EL (cell line): ENCODE measurements at regions not wholly inside any gene's neighbourhood (a gene's known extent, or its start where the extent isn't known, plus 50 kb on each side); places are given as distances from the start of the nearest gene placed in this dataset.

Source experiments
- DNase-seq: peaks from one replicate; pipeline ENCODE4 v3.0.0-alpha.2; 2016

GRCh38 chr16:51762081-51762996 lies 611.3 kb upstream of the SALL1 start:
- DNase-seq = peak; percentile 59

DNA sequence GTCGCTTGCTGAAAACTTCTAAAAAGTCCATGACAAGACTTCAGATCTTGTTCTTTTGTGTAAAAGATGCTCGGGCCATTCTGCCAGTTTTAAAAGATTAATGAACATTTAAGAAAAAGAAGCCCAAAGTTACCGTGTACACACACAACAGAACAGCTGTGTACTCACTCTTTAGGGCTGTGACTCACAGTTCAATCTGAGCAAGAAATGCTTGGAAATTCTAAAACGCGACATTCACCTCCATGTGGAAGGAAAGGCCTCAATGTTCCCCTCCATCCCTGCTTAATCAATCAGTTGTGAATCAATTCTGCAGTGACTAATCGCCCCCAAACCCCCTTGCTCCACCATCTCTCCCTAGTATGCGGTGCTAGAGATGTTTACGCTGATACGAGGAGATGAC lies 609.9 kb upstream of the SALL1 start:
- no peak for DNase-seq

DNA sequence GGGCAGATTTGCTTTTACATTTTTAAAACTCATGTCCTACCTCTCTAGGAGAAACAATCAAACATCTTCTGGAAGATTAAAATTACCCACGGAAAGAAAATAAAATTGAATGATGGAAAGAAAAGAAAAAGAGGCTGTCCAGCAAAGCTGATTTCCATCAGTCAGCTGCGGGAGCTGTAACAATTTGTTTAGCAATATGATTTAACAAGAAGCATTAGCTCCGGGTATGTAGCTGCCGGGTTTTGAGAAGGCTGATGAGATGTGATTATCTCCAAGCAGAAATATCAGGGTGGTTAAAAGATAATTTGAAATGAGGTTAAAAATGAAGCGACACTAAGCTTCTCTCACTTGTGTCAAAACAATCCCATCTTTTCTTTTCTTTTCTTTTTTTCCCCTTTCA lies 608.9 kb upstream of the SALL1 start:
- no peak for DNase-seq

DNA sequence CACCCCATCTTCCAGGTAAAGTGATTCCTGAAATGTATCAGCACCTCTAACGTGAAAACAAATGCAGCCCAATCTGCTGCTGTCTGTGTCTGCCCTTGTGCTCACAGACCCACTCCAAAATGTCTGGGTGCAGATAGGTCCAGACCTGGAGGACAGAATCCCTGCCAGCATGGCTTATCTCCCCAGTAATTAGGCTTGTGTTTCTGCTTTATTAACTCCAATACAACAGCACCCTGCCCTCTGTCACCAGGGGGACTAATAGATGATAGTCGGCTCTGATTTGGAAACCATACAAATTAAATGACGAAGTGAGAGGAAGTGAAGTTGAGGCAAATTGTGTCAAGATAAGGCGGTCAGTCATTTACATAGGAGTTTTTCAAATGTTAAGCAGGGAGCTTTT lies 608.3 kb upstream of the SALL1 start:
- no peak for DNase-seq

- DNase-seq = no peak
These were observed 606.9 kb upstream of the SALL1 start for GRCh38 chr16:51757921-51758479.

DNA sequence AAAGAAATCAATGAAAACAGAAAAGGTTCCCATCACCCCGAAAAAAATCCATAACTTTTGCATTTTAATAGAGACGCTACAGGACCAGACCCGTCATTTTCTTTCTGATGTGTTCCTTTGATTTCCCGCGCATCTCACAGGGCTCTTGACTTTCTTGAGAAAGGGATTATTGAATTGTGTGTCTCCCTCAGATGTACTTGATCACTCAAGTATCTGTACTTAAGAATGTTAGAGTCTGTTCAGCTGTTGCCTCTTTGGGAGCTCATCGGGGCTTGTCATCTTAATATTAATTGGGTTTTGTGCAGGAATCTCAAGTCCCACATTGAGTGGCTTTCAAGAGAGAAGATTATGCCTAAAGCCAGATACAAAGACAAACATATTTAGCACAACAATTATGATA lies 606.4 kb upstream of the SALL1 start:
- no peak for DNase-seq

DNA sequence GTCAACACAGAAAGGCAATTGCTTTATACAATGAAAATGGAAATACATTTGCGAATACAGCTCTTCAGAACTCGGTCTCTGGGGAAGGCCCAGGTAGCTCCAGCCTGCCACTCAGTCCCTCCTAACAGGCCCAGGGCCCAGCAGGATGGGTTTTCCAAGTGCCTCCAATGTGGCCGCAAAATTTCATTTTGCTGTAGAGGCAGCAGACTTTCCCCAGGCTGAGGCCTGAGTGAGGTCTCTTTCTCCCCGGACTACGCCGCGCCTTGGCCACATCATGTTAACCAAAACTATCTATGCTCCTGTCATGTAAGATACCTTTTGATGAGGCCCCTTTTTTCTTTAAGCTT lies 606.0 kb upstream of the SALL1 start:
- no peak for DNase-seq

- DNase-seq = no peak
These were observed 605.5 kb upstream of the SALL1 start for GRCh38 chr16:51756447-51757123.

DNA sequence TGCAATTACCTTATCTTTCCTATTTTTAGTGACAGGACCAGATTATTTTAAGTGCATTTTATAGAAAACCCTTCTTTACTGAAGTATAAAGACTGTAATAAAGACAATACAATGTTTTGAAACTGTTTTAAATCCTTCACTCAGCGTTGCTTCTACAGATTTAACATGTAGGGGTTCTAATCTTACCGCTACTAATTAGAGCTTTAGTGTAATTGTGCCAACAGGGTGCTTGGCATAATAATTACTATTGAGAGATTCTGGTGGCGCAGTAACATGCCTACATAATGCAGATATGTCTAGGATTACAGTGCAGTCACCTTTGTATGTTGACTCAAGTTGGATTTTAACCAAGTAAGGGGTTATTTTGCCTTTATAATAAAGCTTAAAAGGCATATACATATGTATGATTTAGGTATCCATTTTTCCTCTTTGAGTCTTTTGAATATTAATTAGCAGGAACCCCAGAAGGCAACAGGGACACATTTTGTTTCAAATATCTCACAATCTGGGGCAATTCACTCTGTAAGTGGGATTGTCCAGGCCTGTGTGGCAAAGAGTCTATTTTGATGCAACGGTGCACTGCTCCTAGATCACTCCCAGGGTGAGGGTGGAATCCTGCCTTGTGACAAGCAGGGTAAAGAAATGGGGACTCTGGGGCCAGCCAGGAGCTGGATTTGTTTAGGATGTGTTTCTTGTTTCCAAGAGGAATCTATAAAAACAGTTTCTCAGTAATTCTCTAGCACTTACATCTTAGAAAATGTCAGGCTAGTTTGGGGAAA lies 604.7 kb upstream of the SALL1 start:
- no peak for DNase-seq

DNA sequence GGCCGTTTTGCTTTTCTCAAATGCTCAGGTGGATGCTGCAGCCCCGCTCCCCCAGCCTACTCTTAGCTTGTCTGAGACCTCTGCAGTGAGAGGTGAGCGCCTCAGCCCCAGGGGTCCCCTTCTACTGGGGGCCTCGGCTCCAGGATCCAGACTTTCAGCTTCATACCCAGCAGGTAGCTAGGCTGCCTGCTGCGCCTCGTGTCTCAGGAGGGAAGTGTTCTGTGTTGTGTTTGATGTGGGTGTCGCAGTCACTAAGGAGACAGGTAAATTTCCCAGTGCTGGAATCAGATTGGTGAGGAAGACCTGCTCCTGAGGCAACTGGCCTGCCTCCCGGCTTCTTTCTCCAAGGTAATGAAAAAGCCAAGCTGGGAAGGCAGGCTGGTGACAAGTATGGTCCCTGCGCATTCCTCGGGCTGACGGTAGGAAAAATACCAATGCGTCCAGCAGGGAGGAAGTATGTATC lies 604.0 kb upstream of the SALL1 start:
- DNase-seq = no peak

DNA sequence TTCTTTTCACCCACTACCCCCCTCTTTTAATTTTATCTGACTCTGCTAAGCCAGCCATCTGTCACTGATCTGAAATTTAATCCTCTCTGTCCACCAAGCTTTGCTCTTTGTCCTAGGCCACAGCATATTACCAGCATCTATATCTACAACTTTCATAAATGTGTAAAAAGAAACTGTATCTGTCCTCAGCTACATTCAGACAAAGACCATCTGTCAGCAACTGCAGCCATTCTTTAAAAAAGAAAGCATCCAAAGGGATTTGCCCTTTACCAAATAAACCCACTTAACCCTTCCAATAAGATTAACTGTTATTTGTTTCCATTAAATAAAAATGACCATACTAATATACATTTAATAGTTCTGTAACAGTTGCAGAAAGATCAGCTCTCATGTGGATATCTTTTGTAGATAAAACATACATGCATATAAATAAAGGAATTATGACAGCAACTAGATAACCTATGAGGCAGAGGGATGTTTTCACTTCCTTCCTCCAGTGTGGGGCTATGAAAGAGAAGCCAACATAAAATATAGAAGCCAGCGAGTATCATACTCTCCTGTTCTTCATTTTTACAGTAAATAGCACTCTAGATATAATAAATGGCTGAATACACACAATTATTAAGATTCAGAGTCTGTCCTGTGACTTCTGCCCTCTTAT lies 602.5 kb upstream of the SALL1 start:
- DNase-seq = no peak

DNA sequence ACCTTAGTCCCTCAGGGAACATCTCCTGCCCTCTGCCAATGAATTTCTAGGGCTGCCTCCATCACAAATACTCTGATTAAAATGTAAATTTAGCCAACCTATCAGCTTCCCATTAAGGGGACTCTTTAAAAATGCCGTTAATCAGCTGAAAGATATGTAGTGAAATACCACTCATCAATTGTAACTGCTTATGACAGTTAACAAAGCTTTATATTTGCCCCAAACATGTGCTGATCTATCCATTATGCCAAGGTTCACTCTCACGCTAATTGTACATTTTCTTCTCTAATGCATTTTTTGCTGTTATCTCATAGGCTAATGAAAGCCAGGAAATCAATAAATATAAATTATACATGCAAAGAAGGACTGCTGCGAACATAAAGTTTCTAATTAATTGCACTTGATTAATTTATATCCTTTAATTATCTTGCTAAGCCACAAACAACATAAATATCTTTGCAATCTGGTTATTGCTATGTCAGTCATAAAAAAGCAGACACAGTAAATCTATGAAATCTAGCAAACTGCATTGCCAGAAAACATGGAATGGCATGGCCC lies 601.4 kb upstream of the SALL1 start:
- DNase-seq = no peak

DNA sequence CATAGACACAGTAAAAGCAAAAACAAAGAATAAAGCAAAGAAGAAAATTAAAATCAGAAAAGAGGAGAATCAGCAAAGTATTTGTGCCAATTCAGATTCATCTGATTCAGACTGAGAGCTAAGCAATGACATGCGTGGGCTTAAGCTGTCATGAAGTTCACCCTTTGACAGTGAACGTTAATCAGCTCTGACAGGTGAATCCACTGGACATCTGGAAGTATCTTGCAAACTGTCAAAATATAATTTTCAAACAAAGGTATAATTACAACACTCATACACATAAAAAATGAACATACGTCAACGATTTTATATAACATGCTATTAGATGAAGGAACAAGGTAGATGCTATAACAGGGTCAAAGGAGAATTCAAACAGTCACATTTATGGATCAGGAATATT lies 596.3 kb upstream of the SALL1 start:
- no peak for DNase-seq

DNA sequence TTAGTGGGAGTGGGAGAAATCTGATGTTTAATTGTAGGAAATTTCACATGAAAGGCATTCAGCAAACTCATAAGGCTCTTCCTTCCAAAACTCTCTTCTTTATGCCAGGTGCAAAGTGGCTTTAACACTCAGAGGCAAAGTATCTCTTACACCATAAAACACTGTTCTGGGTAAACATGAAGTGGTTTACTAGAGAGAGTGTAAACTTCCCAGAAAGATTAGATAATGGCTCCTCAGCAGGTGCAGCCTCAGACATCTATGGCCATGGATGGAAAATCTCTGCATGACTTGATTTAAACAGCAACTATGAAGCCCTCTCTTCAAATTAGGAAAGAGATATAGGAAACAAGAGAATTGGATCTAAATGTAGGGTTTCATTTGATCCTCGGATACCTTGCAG lies 583.1 kb upstream of the SALL1 start:
- no peak for DNase-seq

DNA sequence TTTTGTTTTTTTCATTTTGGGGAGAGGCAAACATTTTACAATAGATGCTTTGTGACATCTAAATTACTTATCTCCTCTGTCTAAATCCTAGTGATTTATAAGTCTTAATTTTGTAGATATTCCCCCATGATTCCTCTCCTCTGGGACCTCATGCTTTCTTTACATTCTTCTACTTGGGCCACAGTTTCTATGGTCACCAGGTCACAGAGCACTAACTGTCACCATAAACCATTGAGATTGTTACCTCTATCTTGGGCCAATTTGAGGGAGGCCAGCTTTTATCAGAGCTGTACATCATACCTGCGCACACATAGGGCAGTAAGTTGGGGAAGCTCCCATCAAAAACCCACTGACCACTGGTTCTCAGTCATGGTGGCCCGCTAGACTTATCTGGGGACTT lies 582.1 kb upstream of the SALL1 start:
- DNase-seq = no peak

- DNase-seq = no peak
These were observed 580.1 kb upstream of the SALL1 start for GRCh38 chr16:51731160-51731559.

- DNase-seq = no peak
These were observed 572.1 kb upstream of the SALL1 start for GRCh38 chr16:51723036-51723724.

GRCh38 chr16:51722467-51722866 lies 571.4 kb upstream of the SALL1 start:
- DNase-seq = no peak

- DNase-seq = no peak
These were observed 568.3 kb upstream of the SALL1 start for GRCh38 chr16:51719376-51719775.

DNA sequence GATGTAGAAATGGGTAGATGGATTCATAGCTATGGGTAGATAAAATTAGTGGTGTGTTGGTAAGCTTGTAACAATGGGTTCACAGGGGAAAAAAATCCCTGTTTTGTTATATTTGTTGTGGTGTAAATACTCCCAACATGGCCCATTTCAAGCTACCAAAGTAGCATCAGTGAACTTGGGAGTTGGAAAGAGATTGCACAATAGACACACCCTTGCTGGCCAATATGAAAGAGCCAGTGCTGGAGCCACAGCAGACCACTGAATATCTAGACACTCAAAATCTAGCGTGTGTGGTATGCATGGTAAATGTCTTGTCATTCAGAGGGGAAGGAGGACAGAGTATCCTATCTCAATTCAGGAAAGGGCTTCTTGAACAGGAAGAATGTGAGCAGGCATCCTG lies 565.1 kb upstream of the SALL1 start:
- no peak for DNase-seq

- no peak for DNase-seq
These were observed 562.4 kb upstream of the SALL1 start for GRCh38 chr16:51713502-51713901.
